HCT116 (cell line): ENCODE measurements at regions not wholly inside any gene's neighbourhood (a gene's known extent, or its start where the extent isn't known, plus 50 kb on each side); places are given as distances from the start of the nearest gene placed in this dataset.

Experiments used
- ATAC-seq: fragments of 200-7000 bp; cut with Tn5 transposase; 2 replicates; pipeline ENCODE4 v1.9.1; 2020; ENCODE audit warnings: mild to moderate bottlenecking, moderate library complexity
- BruUV-seq: library from RNA; stranded (reverse); fragments of 400-500 nt; replicated peaks from 2 replicates; lab custom pipeline; 2021; lab: Mats Ljungman, UMichigan
- CTCF ChIA-PET: fragments of 300-600 bp; sonication (Branson Sonifier 250); formaldehyde crosslinking; loops from one replicate; lab custom pipeline; 2021; ENCODE audit warnings: antibody characterized with exemption; lab: Charles Lee
- POLR2A ChIA-PET: fragments of 300-600, 350-600 bp; sonication (Branson Sonifier 250); formaldehyde crosslinking; loops from one replicate; lab custom pipeline; 2021; ENCODE audit warnings: antibody characterized with exemption; lab: Charles Lee
- RAD21 ChIA-PET, 2 experiments: fragments of 300-600 bp; sonication (Branson Sonifier 250); formaldehyde crosslinking; loops; one replicate each; lab custom pipeline; 2023; ENCODE audit warnings: low total read pairs in 2 of 2; ENCODE audit not compliant: uncharacterized antibody in 2 of 2, unreplicated experiment in 2 of 2, low non-redundant PET in 1 of 2; lab: Charles Lee
- DNase-seq: peaks from one replicate; pipeline ENCODE4 v3.0.0-alpha.2; 2010; ENCODE audit warnings: low read depth, low spot score
- H2AFZ ChIP-seq: fragments of 200-600 bp; shearing (Covaris generic), sonication (generic); 2 replicates; pipeline ENCODE4 v1.6.1; 2017; ENCODE audit warnings: low read depth, mixed run types, mixed read lengths, antibody characterized with exemption, low read length; ENCODE audit not compliant: poor library complexity, severe bottlenecking
- H3K27ac ChIP-seq: 2 replicates; pipeline ENCODE4 v1.5.1; 2012; ENCODE audit warnings: low read depth, low read length
- H3K27me3 ChIP-seq: fragments of 200-600 bp; sonication (generic); 2 replicates; pipeline ENCODE4 v1.6.1; 2016; ENCODE audit warnings: mixed run types, low read length, mixed read lengths; ENCODE audit not compliant: insufficient read depth
- H3K36me3 ChIP-seq, 2 experiments: fragments of 200-500 bp in 1 of 2; fragments of 200-600 bp in 1 of 2; sonication (Bioruptor generic) in 1 of 2; sonication (generic) in 1 of 2; 2 replicates each; pipeline versions ENCODE4 v1.5.1 to v1.6.1; 2014 to 2016; ENCODE audit warnings: low read length in 2 of 2, inconsistent platforms in 1 of 2, mixed read lengths in 1 of 2, mixed run types in 1 of 2; ENCODE audit not compliant: insufficient read depth in 2 of 2, control insufficient read depth in 1 of 2
- H3K4me1 ChIP-seq, 2 experiments: fragments of 200-600 bp in 1 of 2; sonication (generic) in 1 of 2; 2 replicates each; pipeline versions ENCODE4 v1.5.1 to v1.6.1; 2012 to 2017; ENCODE audit warnings: low read length in 2 of 2, inconsistent platforms in 1 of 2, mild to moderate bottlenecking in 1 of 2, mixed read lengths in 1 of 2, mixed run types in 1 of 2, moderate library complexity in 1 of 2; ENCODE audit not compliant: insufficient read depth in 2 of 2, control insufficient read depth in 1 of 2
- H3K4me2 ChIP-seq: fragments of 200-600 bp; sonication (generic); 2 replicates; pipeline ENCODE4 v1.6.1; 2017; ENCODE audit warnings: mixed run types, low read length, mixed read lengths
- H3K4me3 ChIP-seq, 2 experiments: fragments of 200-600 bp in 1 of 2; sonication (generic) in 1 of 2; replicated peaks in 1 of 2; 2 replicates each; pipeline ENCODE4 v1.5.1; 2011 to 2016; ENCODE audit warnings: low read length in 2 of 2, control low read depth in 1 of 2, low read depth in 1 of 2, mild to moderate bottlenecking in 1 of 2, mixed read lengths in 1 of 2, mixed run types in 1 of 2
- H3K79me2 ChIP-seq: fragments of 200-600 bp; sonication (generic); 2 replicates; pipeline ENCODE4 v1.6.1; 2017; ENCODE audit warnings: mild to moderate bottlenecking, mixed run types, low read length, moderate library complexity, mixed read lengths; ENCODE audit not compliant: insufficient read depth
- H3K9ac ChIP-seq: fragments of 200-600 bp; sonication (generic); 2 replicates; pipeline ENCODE4 v1.6.1; 2016; ENCODE audit warnings: low read length, mixed read lengths
- H3K9me2 ChIP-seq: fragments of 200-600 bp; sonication (generic), shearing (Covaris generic); 2 replicates; pipeline ENCODE4 v1.6.1; 2017; ENCODE audit warnings: mixed run types, mild to moderate bottlenecking, moderate library complexity; ENCODE audit not compliant: insufficient read depth
- H3K9me3 ChIP-seq, 2 experiments: fragments of 200-500 bp in 1 of 2; fragments of 200-600 bp in 1 of 2; sonication (Bioruptor generic) in 1 of 2; sonication (generic) in 1 of 2; 2 replicates each; pipeline ENCODE4 v1.6.1; 2014 to 2017; ENCODE audit warnings: low read length in 2 of 2, mixed read lengths in 2 of 2, inconsistent platforms in 1 of 2, low read depth in 1 of 2, mild to moderate bottlenecking in 1 of 2, mixed run types in 1 of 2, moderate library complexity in 1 of 2; ENCODE audit not compliant: control insufficient read depth in 1 of 2, insufficient read depth in 1 of 2
- H4K20me1 ChIP-seq: fragments of 200-600 bp; sonication (generic), shearing (Covaris generic); 2 replicates; pipeline ENCODE4 v1.6.1; 2017; ENCODE audit warnings: mixed run types, mild to moderate bottlenecking, moderate library complexity; ENCODE audit not compliant: insufficient read depth
- ATF3 ChIP-seq: IDR thresholded peaks from 2 replicates; pipeline ENCODE4 v1.6.1; 2012
- CEBPB ChIP-seq: IDR thresholded peaks from 2 replicates; pipeline ENCODE4 v1.6.1; 2012; ENCODE audit warnings: low read depth
- CTCF ChIP-seq, 3 experiments: fragments of 200-600 bp in 1 of 3; sonication (generic) in 1 of 3; IDR thresholded peaks in 2 of 3; conservative IDR thresholded peaks in 1 of 3; 2 replicates each; pipeline ENCODE4 v1.5.1; 2012 to 2017; ENCODE audit warnings: low read depth in 2 of 3, low read length in 2 of 3, antibody characterized with exemption in 1 of 3, borderline replicate concordance in 1 of 3, control low read depth in 1 of 3, mild to moderate bottlenecking in 1 of 3, mixed read lengths in 1 of 3, mixed run types in 1 of 3, moderate library complexity in 1 of 3; ENCODE audit not compliant: insufficient read depth in 1 of 3
- EGR1 ChIP-seq: IDR thresholded peaks from 2 replicates; pipeline ENCODE4 v1.6.1; 2012; ENCODE audit warnings: low read depth
- ELF1 ChIP-seq: IDR thresholded peaks from 2 replicates; pipeline ENCODE4 v1.6.1; 2012; ENCODE audit warnings: low read depth, borderline replicate concordance
- EZH2 ChIP-seq: fragments of 200-600 bp; sonication (generic); IDR thresholded peaks from 2 replicates; pipeline ENCODE4 v1.6.1; 2017; ENCODE audit warnings: antibody characterized with exemption, mixed run types
- EZH2phosphoT487 ChIP-seq: fragments of 200-600 bp; IDR thresholded peaks from 2 replicates; pipeline ENCODE4 v1.6.1; 2018; ENCODE audit warnings: antibody characterized with exemption, borderline replicate concordance
- FOSL1 ChIP-seq: IDR thresholded peaks from 2 replicates; pipeline ENCODE4 v1.6.1; 2012; ENCODE audit warnings: low read depth
- JUND ChIP-seq: IDR thresholded peaks from 2 replicates; pipeline ENCODE4 v1.6.1; 2012
- MAX ChIP-seq: IDR thresholded peaks from 2 replicates; pipeline ENCODE4 v1.6.1; 2012
- POLR2AphosphoS5 ChIP-seq: IDR thresholded peaks from 2 replicates; pipeline ENCODE4 v1.6.1; 2011; ENCODE audit warnings: mild to moderate bottlenecking, low read depth, low read length, moderate library complexity
- RAD21 ChIP-seq: IDR thresholded peaks from 2 replicates; pipeline ENCODE4 v1.6.1; 2012; ENCODE audit warnings: low read depth, mild to moderate bottlenecking
- REST ChIP-seq: IDR thresholded peaks from 2 replicates; pipeline ENCODE4 v1.6.1; 2012; ENCODE audit warnings: low read depth
- SIN3A ChIP-seq: IDR thresholded peaks from 2 replicates; pipeline ENCODE4 v1.6.1; 2012; ENCODE audit warnings: low read depth
- SP1 ChIP-seq: IDR thresholded peaks from 2 replicates; pipeline ENCODE4 v1.6.1; 2012; ENCODE audit warnings: low read depth
- TCF7L2 ChIP-seq: IDR thresholded peaks from 2 replicates; pipeline ENCODE4 v1.7.0; 2011; ENCODE audit warnings: borderline replicate concordance, inconsistent platforms; ENCODE audit not compliant: insufficient read depth, insufficient read length; ENCODE audit errors: extremely low read depth
- YY1 ChIP-seq: IDR thresholded peaks from 2 replicates; pipeline ENCODE4 v1.6.1; 2011; ENCODE audit warnings: low read length, low read depth, moderate library complexity, mild to moderate bottlenecking; ENCODE audit not compliant: insufficient replicate concordance; ENCODE audit errors: extremely low read depth
- ZBTB33 ChIP-seq: IDR thresholded peaks from 2 replicates; pipeline ENCODE4 v1.6.1; 2011; ENCODE audit warnings: mild to moderate bottlenecking, low read length, moderate library complexity; ENCODE audit not compliant: insufficient replicate concordance; ENCODE audit errors: extremely low read depth
- ZFX ChIP-seq: fragments of 450-650 bp; IDR thresholded peaks from 2 replicates; pipeline ENCODE4 v1.6.1; 2017
- ZNF274 ChIP-seq: fragments of 200-500 bp; sonication (Bioruptor generic); IDR thresholded peaks from 2 replicates; pipeline ENCODE4 v1.6.1; 2014; ENCODE audit warnings: mild to moderate bottlenecking, low read depth, low read length, inconsistent platforms
- intact Hi-C: fragments of 100-400 bp; cut with micrococcal nuclease; formaldehyde crosslinking; loops from 2 replicates; pipeline ENCODE4 v1.10.0; 2022

- H3K9me3 ChIP-seq, result no peaks in the 10 kb centered on the region
- no peaks in the 10 kb centered on the region for H3K4me1 ChIP-seq
- ChIA-PET POLR2A (no interaction called here), CTCF (no interaction called here), RAD21 (no interaction called here)
- intact Hi-C loops, result no loop called here
- no peak overlapping the region for H3K4me3 ChIP-seq
- no peak overlapping the region for H2AFZ ChIP-seq
- no peaks in the 10 kb centered on the region for H3K79me2 ChIP-seq
- H3K36me3 ChIP-seq, result no peaks in the 10 kb centered on the region
- ATAC-seq, result no peak
- BruUV-seq, result no TSS peak
- DNase-seq, result no peak
- no peak overlapping the region for H3K4me2 ChIP-seq
- TF ChIP-seq ZBTB33, result no peak
- no peak for TF ChIP-seq JUND
- TF ChIP-seq YY1, result no peak
- TF ChIP-seq EGR1, result no peak
- TF ChIP-seq ATF3, result no peak
- no peak for TF ChIP-seq SP1
- no peak for TF ChIP-seq CTCF (IDR thresholded peaks at IDR 0.05 in 2 of 3, conservative IDR thresholded peaks at IDR 0.05 in 1 of 3; ENCODE audit: borderline replicate concordance in 1 of 3, insufficient read depth in 1 of 3, low read depth in 2 of 3, low read length in 2 of 3)
- no peak for TF ChIP-seq ZNF274
- no peak for TF ChIP-seq CEBPB
- TF ChIP-seq ZFX, result no peak
- TF ChIP-seq POLR2AphosphoS5, result no peak
- no peak for TF ChIP-seq ELF1
- TF ChIP-seq TCF7L2, result no peak
- TF ChIP-seq RAD21, result no peak
- TF ChIP-seq EZH2phosphoT487, result no peak
- no peak for TF ChIP-seq SIN3A
- no peak for TF ChIP-seq REST
- TF ChIP-seq FOSL1, result no peak
- no peak for TF ChIP-seq MAX
- TF ChIP-seq EZH2, result no peak
- H3K27ac ChIP-seq, result no peak overlapping the region
- peaks cover 9% of the 10 kb centered on the region; the same call in 1 of the 2 replicates for H3K27me3 ChIP-seq
- no peaks in the 10 kb centered on the region for H4K20me1 ChIP-seq
- no peaks in the 10 kb centered on the region for H3K9me2 ChIP-seq
- no peak overlapping the region for H3K9ac ChIP-seq
These were observed 142.4 kb upstream of the GALNT2 start for GRCh38 chr1:229924639-229925038.
